HepG2 (cell line): ENCODE measurements at regions not wholly inside any gene's neighbourhood (a gene's known extent, or its start where the extent isn't known, plus 50 kb on each side); places are given as distances from the start of the nearest gene placed in this dataset.

Experiments used
- ATAC-seq: fragments of 200-7000 bp; cut with Tn5 transposase; 3 replicates; pipeline ENCODE4 v1.9.1; 2020; ENCODE audit warnings: mild to moderate bottlenecking, moderate library complexity
- BruUV-seq: library from RNA; stranded (reverse); fragments of 400-500 nt; replicated peaks from 2 replicates; lab custom pipeline; 2021; lab: Mats Ljungman, UMichigan
- CTCF ChIA-PET: fragments of 300-600 bp; formaldehyde crosslinking; extraction: SDS; loops from one replicate; lab custom pipeline; 2021; ENCODE audit warnings: low total read pairs, inconsistent platforms, low intra/inter-chr PET ratio; lab: Yijun Ruan, JAX
- POLR2A ChIA-PET: fragments of 350-600 bp; sonication (Branson Sonifier 250); formaldehyde crosslinking; loops from one replicate; lab custom pipeline; 2020; ENCODE audit warnings: antibody characterized with exemption, inconsistent platforms; lab: Yijun Ruan, JAX
- DNase-seq: peaks from one replicate; pipeline ENCODE4 v3.0.0-alpha.2; 2015; ENCODE audit warnings: low spot score
- FAIRE-seq: peaks from 3 replicates; lab custom pipeline; 2011; peaks lifted over from hg19 to GRCh38; lab: Jason Lieb, UNC
- H2AFZ ChIP-seq: one replicate; pipeline ENCODE4 v1.6.1; 2011; ENCODE audit warnings: low read length, inconsistent platforms
- H3K27ac ChIP-seq: fragments of 300-600 bp; 3 replicates; pipeline ENCODE4 v1.8.0; 2011; ENCODE audit warnings: mixed run types, mild to moderate bottlenecking, mixed read lengths, low read length, inconsistent platforms; ENCODE audit not compliant: insufficient read depth; ENCODE audit errors: extremely low read length
- H3K27me3 ChIP-seq, 2 experiments: fragments of 200-600 bp in 1 of 2; 2 replicates in 1 of 2; 3 replicates in 1 of 2; pipeline versions ENCODE4 v1.6.0 to v1.8.0; 2011; ENCODE audit warnings: low read length in 2 of 2, mild to moderate bottlenecking in 2 of 2, moderate library complexity in 2 of 2, inconsistent platforms in 1 of 2; ENCODE audit not compliant: insufficient read depth in 2 of 2, control insufficient read depth in 1 of 2
- H3K36me3 ChIP-seq, 2 experiments: fragments of 200-600 bp in 1 of 2; replicated peaks in 1 of 2; 2 replicates in 1 of 2; 3 replicates in 1 of 2; pipeline versions ENCODE4 v1.5.1 to v1.8.0; 2011; ENCODE audit warnings: low read length in 2 of 2, inconsistent platforms in 1 of 2; ENCODE audit not compliant: insufficient read depth in 2 of 2, control insufficient read depth in 1 of 2
- H3K4me1 ChIP-seq: 2 replicates; pipeline ENCODE4 v1.5.1; 2012; ENCODE audit warnings: low read length, inconsistent platforms; ENCODE audit not compliant: insufficient read depth
- H3K4me2 ChIP-seq: 2 replicates; pipeline ENCODE4 v1.6.0; 2011; ENCODE audit warnings: low read depth, low read length, inconsistent platforms
- H3K4me3 ChIP-seq, 3 experiments: fragments of 200-600 bp in 1 of 3; sonication (generic), shearing (Covaris generic) in 1 of 3; replicated peaks in 1 of 3; 2 replicates each; pipeline ENCODE4 v1.5.1; 2011 to 2016; ENCODE audit warnings: low read length in 3 of 3, inconsistent platforms in 2 of 3, low read depth in 2 of 3, mild to moderate bottlenecking in 2 of 3, control low read depth in 1 of 3, mixed read lengths in 1 of 3; ENCODE audit not compliant: insufficient read depth in 1 of 3
- H3K79me2 ChIP-seq: one replicate; pipeline ENCODE4 v1.6.1; 2011; ENCODE audit warnings: low read length, inconsistent platforms; ENCODE audit not compliant: insufficient read depth
- H3K9ac ChIP-seq: 2 replicates; pipeline ENCODE4 v1.6.0; 2011; ENCODE audit warnings: mild to moderate bottlenecking, low read depth, low read length, inconsistent platforms; ENCODE audit not compliant: insufficient read depth
- H3K9me3 ChIP-seq: 2 replicates; pipeline ENCODE4 v1.5.1; 2012; ENCODE audit warnings: mild to moderate bottlenecking, low read length
- H4K20me1 ChIP-seq: 2 replicates; pipeline ENCODE4 v1.6.0; 2011; ENCODE audit warnings: inconsistent platforms, mild to moderate bottlenecking, low read length, moderate library complexity; ENCODE audit not compliant: insufficient read depth
- CENPX ChIP-seq: sonication (generic); formaldehyde crosslinking; IDR thresholded peaks from 2 replicates; pipeline ENCODE4 v1.9.0; 2021; ENCODE audit warnings: mild to moderate bottlenecking, missing genetic modification reagents, moderate library complexity
- FOXP1 ChIP-seq, 2 experiments: fragments of 450-650 bp in 1 of 2; IDR thresholded peaks; 2 replicates each; pipeline ENCODE4 v1.6.1; 2017 to 2018; ENCODE audit warnings: antibody characterized with exemption in 1 of 2
- FUBP1 ChIP-seq: sonication (generic); formaldehyde crosslinking; IDR thresholded peaks from 2 replicates; pipeline ENCODE4 v1.5.1; 2020; ENCODE audit warnings: missing genetic modification reagents, mild to moderate bottlenecking, borderline replicate concordance
- HBP1 ChIP-seq: IDR thresholded peaks from 2 replicates; pipeline ENCODE4 v1.6.1; 2016; ENCODE audit warnings: low read depth, control low read depth
- ISL2 ChIP-seq: sonication (generic); formaldehyde crosslinking; IDR thresholded peaks from 2 replicates; pipeline ENCODE4 v1.5.0; 2020; ENCODE audit warnings: missing genetic modification reagents
- KDM5A ChIP-seq: fragments of 200-600 bp; sonication (generic); IDR thresholded peaks from 2 replicates; pipeline ENCODE4 v1.7.0; 2018; ENCODE audit warnings: antibody characterized with exemption, mild to moderate bottlenecking, low read length, borderline replicate concordance
- MAX ChIP-seq: IDR thresholded peaks from 2 replicates; pipeline ENCODE4 v1.6.1; 2012; ENCODE audit warnings: inconsistent platforms
- MED13 ChIP-seq: sonication (generic); formaldehyde crosslinking; IDR thresholded peaks from 2 replicates; pipeline ENCODE4 v1.5.0; 2020; ENCODE audit warnings: missing genetic modification reagents
- RBM22 ChIP-seq: fragments of 200-400 bp; formaldehyde crosslinking; optimal IDR thresholded peaks from 2 replicates; pipeline ENCODE3; 2017; ENCODE audit warnings: mild to moderate bottlenecking, low read length, moderate library complexity
- SETDB1 ChIP-seq: sonication (generic); formaldehyde crosslinking; IDR thresholded peaks from 2 replicates; pipeline ENCODE4 v1.5.1; 2020; ENCODE audit warnings: missing genetic modification reagents, mild to moderate bottlenecking, borderline replicate concordance
- ZNF737 ChIP-seq: sonication (generic); formaldehyde crosslinking; IDR thresholded peaks from 2 replicates; pipeline ENCODE4 v1.5.0; 2020; ENCODE audit warnings: missing genetic modification reagents, mild to moderate bottlenecking, borderline replicate concordance
- ZNF790 ChIP-seq: sonication (generic); formaldehyde crosslinking; IDR thresholded peaks from 2 replicates; pipeline ENCODE4 v1.8.0; 2022; ENCODE audit warnings: missing genetic modification reagents, mild to moderate bottlenecking, borderline replicate concordance
- WGBS: methylation state at CpG from one replicate; pipeline ENCODE4 v1.1.6; 2017; ENCODE audit warnings: low lambda C conversion rate; 5-methylcytosine and 5-hydroxymethylcytosine counted together
- in situ Hi-C: cut with HindIII; loops from 2 replicates; pipeline ENCODE4 v1.10.0; 2017; ENCODE audit warnings: low pct_unique_long_range_greater_than_20kb; ENCODE audit not compliant: extremely low pct_ligation_motif_present
- intact Hi-C: fragments of 100-400 bp; cut with micrococcal nuclease; formaldehyde crosslinking; loops from one replicate; pipeline ENCODE4 v1.10.0; 2022; ENCODE audit not compliant: unreplicated experiment

- 41% methylated on average over 6 of the region's 8 CpGs for WGBS
- Histone ChIP-seq H3K36me3 (no peaks in the 10 kb centered on the region), H3K9me3 (no peaks in the 10 kb centered on the region), H3K9ac (no peak overlapping the region), H3K4me3 (no peak overlapping the region), H4K20me1 (no peaks in the 10 kb centered on the region), H3K27ac (no peak overlapping the region), H3K27me3 (peaks cover 1 to 24% of the 10 kb centered on the region in 2 experiments; a peak in 2 of 5 replicates), H3K4me1 (no peaks in the 10 kb centered on the region), H3K79me2 (no peaks in the 10 kb centered on the region), H2AFZ (no peak overlapping the region), H3K4me2 (no peak overlapping the region)
- TF ChIP-seq RBM22: no peak
- no peak for TF ChIP-seq MAX
- no peak for TF ChIP-seq SETDB1 (CRISPR knock-in tag)
- TF ChIP-seq ZNF737 (CRISPR knock-in tag): no peak
- no peak for TF ChIP-seq ISL2 (CRISPR knock-in tag)
- no peak for TF ChIP-seq FUBP1 (CRISPR knock-in tag)
- no peak for TF ChIP-seq KDM5A
- TF ChIP-seq MED13: no peak
- TF ChIP-seq CENPX (CRISPR knock-in tag): no peak
- TF ChIP-seq HBP1 (CRISPR knock-in tag): no peak
- no peak for TF ChIP-seq FOXP1 (IDR thresholded peaks at IDR 0.05)
- no peak for TF ChIP-seq FOXP1 (CRISPR knock-in tag; IDR thresholded peaks at IDR 0.05)
- TF ChIP-seq ZNF790: no peak
- in situ Hi-C loops: no loop called here
- no peak for DNase-seq
- POLR2A ChIA-PET: no interaction called here
- no peak for FAIRE-seq
- ATAC-seq: no peak
- CTCF ChIA-PET: no interaction called here
- intact Hi-C loops: no loop called here
- BruUV-seq: no TSS peak
These were observed 306.4 kb downstream of the FGFR2 start for GRCh38 chr10:121291823-121292222.
